Epidermal melanocyte (primary cell): ENCODE measurements at regions not wholly inside any gene's neighbourhood (a gene's known extent, or its start where the extent isn't known, plus 50 kb on each side); places are given as distances from the start of the nearest gene placed in this dataset.

ENCODE experiments used
- DNase-seq: peaks from one replicate; pipeline ENCODE4 v3.0.0; 2011; ENCODE audit warnings: low spot score; ENCODE audit not compliant: insufficient read length

DNA sequence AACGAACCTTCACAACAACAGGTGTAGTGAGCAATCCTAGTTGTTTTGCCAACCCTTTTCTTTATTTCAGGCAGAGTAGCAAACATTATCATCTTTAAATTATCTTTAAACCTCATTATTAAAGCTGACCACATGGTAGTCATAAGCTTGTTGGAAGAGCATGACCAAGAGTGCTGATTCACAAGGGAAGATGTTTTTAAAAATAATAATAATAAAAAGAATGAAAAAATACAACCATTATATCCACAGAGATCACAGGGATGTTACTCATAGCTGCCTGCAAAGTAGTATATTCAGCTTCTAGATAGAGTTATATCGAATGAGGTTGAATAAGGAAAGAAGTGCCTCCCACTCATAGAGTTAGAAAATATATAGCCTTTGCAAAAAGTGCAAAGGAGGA is 101.0 kb upstream of the FLRT2 start:
- DNase-seq: no peak

DNA sequence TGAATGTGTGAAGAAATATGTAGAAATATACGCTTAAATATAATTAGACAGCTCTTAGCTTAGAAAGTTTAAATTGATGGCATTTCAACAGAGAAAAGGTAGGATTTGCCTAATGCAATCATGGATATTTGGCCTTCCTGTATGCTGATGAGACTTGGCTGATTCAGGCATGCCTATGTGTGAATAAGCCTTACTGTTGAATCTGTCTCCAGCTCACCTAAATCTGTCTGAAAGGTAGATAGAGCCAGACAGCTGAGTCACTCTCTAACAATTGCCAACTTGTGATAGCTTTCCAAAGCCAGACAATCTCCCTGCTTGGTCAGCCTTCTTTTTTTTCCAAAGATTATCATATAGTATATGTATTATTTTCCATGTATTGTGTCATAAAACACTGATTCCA is 92.8 kb upstream of the FLRT2 start:
- DNase-seq: no peak

DNA sequence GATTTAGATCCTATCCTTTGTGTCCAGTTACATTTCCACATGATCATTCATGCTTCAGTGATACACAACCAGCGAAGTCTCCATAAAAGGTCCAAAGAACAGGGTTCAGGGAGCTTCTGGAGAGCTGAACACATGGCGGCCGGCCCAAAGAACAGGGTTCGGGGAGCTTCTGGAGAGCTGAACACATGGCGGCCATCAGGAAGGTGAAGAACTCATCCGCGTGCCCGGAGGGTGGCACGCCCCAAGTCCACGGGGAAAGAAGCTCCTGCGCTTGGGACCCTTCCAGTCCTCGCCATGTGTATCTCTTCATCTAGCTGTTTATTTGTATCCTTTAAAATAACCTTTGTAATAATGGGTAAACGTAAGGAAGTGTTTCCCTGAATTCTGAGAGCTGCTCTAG is 91.9 kb upstream of the FLRT2 start:
- DNase-seq: no peak

DNA sequence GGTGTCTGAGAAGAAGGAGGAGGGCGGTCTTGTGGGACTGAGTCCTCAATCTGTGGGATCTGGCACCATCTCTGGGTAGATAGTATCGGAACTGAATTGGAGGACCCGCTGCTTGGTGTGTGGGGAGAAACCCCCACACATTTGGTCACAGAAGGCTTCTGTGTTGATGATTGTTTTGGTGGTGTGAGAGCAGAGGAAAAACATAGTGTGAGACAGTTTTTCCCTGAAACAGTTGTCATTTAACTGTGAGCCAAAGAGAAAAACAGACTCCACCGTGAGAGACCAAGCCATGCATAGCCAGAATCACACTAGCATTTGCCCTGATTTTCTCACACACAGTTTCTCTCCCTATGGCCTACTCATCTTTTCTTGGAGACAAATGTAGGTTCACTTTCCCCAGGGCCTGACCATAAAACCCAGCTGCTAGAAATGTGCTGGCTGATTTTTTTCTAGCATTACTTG is 91.4 kb upstream of the FLRT2 start:
- DNase-seq: no peak

DNA sequence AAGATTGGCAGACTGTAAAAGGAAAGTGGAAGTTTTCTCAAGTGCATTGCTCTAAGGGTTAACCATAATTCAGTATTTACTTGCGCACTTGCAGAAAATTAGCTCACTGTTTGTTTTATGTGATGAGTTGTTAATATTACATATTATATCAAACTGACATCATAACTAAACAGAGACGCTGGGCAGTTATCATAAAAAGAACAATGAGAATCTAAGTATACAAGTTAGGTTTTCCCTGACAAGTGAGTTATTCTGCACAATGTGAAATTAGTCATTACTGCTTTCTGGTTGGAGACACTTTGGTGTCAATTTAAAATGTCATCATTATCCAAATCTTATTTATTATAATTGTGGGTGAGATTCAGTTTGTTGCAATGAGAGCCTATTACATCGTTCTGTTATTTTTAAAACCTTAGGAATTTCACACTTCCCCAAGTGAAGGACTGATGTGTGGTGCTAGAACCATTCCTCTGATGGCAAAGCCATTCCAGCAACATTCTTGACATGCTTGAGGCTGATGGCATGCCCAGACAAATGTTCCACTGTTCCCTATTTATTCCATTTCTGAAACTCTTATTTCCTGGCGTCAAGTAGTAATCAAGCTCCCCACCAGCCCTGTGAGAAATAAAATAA is 90.1 kb upstream of the FLRT2 start:
- DNase-seq: peak; percentile 52

DNA sequence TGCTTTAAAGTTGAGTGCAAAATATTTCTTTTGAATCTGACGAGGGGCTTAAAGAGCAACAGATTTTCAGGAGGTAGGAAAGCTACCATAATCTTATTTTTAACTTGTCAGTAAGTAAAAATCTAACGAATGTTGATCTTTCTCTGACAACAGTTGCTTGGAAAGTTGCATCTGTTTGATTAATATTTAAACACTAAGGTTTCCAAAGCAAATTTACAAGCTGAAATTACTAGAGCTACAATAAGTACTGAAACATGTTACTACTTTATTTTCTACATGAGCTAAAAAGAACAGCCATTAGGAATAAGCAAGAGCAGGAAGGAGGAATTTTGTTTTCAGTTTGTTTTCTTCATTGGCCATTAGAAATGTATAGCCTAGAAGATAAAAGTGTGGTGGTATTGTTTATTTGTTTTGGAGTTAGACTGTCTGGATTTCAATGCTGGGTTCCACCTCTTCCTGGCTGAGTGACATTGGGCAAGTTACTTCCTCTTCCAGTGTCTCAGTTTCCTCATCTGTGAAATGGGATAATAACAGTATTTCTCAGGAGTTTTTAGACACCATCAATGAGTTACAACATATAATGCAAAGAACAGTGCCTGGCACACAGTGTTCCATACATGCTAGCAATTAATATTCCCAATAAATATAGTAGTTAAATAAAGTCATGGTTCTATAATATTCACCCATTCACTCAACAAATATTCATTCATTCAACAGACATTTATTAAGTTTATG is 87.9 kb upstream of the FLRT2 start:
- DNase-seq: no peak

DNA sequence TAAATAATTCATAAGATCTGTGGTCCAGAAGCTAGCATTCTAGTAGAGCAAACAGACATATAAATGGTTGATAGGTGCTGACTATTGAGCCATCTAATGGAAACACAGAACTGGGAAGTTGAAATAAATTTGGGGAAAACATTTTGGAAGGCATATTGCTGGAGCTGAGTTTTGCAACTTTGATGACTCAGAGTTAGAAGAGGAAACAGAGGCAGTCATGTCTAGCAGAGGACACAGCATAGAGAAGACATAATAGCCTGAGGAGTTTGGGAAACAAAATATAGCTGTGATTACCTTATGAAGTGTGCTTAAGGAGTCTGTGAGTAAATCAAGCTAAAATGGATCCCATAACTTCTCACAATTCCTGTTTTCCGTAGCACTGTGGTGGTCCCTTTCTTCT is 86.9 kb upstream of the FLRT2 start:
- no peak for DNase-seq

DNA sequence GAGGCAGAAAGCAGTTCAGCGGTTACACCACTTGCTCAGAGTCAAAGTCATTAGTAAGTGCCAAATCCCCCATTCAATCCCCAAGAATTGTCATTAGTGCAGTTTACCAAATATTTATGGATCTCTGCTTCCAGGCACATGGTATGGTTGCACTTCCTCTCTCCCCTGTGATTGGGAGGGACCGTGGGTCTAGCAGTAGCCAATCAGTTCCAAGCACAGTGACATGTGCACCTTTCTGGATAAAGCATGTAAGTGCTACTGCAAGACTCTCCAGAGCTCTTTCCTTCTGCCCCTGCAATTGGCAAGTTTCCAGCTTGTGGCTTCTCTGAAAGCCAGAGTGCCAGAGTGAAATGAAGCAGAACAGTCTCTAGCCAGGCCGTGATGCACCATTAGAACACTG is 85.3 kb upstream of the FLRT2 start:
- DNase-seq: no peak

DNA sequence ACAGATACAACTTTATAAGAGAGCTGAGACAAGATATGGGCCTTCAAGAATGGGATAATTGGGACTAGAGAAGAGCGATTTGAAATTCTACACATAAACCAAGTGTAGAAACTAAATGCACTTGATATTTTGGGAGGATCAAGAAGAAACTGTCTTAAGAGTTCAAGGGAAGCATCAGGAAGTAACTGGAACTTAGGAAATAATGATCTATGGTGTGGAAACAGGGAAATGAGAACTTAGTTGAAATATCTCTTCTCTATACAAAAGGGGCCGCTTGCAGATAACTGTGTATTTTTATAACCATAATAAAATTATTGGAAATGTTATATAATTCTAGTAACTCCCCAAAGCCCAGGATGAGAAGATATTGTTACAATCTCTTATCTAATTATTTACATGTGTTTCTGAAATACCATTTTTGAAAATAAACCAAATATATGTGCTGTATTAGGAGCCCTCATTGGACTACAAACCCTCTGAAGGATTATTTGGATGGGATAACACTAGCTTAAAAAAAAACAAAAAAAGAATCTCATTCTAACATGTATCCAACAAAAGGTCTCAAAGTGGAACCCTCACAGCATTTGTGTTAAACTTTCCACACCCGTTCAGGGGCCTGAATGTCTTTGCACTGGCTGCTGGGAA is 84.7 kb upstream of the FLRT2 start:
- DNase-seq: no peak

DNA sequence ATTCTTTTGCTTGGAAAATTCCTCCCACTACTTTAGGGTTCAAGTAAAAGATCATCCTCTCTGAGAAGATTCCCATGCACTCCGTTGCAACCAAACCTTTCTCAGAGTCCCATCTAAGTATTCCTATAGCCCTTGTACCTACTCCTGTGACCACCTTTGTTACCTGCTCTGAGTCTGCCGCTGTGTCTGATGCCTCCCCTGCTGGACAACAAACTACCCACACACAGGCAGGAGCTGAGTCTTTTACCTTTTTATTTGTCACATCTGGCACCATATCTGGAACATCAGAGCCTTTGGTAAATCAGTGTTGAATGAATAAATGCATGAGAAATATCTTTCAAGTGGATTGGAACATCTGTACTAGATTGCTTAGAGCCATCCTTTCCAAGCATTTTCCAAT is 82.1 kb upstream of the FLRT2 start:
- no peak for DNase-seq

DNA sequence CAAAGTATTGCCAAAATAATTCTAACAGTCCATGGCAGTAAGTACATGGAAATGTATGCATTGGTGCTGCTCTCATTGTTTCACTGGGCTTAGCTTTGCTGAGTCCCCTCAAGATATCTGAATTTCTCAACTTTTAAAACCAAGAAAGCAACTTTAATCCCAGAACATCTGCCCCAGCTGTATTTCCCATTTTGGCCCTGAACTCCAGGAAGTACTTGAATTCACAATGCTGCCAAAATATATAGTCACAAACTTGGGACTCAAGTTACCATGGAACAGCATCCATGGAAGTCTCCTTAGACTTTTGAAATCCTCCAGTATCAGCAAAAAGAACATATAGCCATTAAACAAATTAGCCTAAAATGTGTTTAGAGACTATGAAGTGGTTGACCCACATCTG is 78.5 kb upstream of the FLRT2 start:
- DNase-seq: no peak

DNA sequence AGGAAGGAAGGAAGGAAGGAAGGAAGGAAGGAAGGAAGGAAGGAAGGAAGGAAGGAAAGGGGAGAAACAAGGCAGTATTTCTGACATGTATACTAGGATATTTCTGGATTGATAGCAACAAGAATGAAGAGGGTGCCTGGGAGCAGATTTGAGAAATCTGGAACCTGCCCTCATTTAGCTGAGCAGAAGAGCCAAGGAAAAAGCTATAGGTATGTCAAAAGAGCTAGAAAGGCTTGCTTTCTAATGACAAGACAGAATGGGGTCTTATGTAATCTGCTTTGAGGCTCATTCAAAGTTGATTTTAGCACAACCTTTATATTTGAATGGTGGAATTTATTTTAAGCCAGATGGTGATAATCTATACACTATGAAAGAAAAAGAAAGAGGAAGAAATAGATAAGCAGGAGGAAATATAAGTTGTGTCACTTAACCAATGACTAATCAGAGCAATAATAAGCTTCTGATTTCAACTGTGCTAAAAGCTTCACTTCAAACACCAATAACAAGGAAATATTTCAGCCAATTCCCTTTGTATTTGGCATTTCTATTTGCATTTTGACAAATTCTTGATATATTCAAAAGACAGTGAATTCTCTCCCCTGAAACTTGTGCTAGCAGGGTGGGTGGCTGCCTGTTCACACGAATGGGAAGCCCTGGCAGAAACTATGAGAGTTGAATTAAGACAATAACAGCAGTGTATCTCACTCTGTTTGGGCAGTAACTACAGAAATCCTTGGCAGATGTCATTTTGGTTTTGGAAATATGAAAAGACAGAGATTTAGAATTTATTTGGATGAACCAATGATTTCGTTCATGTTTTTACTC is 76.3 kb upstream of the FLRT2 start:
- DNase-seq: no peak

DNA sequence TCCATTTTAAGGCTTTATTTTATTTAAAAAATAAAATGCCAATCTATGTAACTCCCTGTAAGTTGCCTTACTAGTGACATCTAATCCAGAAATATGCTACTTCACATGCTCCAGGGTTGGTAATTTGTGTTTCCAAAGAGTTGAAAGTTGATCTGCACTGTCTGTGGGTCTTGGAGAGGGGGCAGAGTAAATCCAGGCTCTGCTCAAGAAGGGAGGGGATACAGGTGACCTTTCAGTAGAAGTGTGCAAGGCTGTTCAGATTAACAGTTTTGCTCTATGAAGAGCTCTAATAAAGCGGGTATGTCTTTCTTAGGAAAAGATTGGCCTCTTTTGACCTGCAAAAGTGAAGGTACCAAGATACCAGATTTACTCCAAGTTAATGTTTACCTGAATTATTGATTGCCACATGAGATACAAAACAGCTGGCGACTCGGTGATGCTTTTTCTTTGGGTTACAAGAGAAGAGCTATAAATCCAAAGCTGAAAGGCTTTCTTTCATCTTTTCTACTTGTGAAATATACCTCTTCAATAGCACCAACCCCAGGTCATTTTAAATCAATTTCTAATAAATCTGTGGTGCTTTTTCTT is 75.6 kb upstream of the FLRT2 start:
- DNase-seq: no peak

DNA sequence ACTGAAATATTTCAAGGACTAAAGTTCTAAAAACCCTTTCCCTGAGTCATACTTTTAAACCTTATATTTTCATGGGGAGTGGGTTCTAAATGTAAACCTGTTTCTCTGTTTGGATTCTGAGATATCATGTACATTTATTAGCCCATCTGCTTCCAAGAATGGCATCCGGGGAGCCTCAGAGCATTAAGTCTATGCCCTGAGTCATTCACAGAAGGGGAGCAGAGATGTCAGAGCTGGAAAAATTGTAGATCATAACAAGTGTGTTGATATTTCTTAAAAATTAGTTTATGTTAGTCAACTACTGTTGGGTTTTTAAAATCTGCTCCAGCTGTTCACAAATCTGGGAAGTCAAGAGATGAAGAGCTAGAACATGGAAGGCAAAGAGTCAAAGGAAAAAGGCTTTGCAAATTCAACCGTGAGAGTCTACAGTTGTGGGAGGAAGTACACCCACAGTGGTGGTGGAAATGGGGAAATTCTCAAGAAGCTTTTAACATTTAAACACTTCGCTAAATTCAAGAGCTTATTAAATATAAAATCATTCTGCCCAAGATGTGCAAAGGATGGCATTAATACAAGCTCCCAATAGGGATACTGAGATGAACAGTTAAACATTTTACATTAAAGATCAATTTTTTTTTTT is 70.5 kb upstream of the FLRT2 start:
- DNase-seq: no peak

DNA sequence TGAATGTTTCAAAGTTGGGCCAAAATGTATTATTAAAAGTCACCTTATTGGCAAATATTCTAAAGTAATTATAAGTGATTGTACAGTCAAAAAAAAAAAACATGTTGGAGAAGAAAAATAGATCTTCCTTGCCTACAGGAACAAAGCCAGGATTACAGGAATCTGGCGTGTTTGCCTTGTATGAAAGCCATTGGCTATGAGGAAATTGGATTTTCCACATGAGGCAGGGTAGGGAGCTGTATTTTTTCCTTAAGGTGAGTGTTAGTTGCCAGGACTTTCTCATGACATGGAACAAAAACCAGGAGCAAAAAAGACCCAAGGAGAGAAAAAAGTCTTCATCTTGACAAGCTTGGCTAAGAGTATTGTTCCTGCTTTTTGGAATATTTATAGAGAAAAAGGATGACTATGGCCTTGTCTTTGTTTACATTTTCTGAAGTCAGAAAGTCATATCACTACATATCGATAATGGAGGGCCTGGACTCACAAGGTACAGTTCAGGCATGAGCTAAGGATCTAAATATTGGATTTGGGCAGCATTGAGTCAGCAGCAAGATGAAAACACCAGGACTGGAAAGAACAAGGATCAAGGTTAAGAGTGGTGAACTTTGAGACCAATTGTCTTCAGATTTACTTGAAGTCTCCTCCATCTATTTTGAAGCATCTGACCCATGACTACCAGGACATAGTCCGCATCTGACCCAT is 68.4 kb upstream of the FLRT2 start:
- no peak for DNase-seq

DNA sequence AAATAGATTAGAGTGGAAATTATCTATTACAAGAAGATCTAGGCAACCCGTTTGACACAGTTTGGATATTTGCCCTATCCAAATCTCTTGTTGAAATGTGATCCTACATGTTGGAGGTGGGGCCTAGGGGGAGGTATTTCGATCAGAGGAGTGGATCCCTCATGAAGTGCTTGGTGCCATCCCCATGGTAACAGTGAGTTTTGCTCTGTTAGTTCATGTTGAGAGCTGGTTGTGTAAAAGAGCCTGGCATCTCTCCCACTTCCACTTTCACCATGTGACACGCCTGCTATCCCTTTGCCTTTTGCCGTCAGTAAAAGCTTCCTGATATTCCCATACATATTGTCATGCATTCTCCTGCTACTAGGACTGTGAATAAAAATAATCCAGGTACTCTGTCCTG is 66.4 kb upstream of the FLRT2 start:
- no peak for DNase-seq

DNA sequence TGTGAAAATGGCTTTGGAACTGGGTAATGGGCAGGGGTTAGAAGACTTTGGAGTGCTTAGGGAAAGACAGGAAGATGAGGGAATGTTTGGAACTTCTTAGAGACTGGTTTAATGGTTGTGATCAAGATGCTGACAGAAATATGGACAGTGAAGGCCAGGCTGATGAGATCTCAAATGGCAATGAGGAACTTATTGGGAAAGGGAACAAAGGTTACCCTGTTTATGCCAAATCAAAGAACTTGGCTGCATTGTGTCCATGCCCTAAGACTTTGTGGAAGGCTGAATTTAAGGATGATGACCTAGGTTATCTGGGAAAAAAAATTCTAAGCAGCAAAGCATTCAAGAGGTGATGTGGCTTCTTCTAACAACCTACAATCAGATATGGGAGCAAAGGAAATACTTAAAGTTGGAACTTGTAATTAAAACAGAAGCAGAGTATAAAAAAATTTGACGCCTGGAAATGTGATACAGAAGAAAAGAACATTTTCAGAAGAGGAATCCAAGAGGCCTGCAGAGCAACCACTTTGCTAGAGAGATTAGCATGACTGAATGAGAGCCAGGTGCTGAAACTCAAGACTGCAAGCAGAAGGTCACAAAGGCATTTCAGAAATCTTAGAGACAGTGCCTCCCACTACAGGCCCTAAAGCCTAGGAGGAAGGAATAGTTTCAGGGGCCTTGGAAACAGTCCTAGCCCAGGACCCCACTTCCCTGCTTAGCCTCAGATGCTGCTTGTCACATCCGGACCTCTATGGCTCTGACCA is 65.6 kb upstream of the FLRT2 start:
- DNase-seq: no peak

DNA sequence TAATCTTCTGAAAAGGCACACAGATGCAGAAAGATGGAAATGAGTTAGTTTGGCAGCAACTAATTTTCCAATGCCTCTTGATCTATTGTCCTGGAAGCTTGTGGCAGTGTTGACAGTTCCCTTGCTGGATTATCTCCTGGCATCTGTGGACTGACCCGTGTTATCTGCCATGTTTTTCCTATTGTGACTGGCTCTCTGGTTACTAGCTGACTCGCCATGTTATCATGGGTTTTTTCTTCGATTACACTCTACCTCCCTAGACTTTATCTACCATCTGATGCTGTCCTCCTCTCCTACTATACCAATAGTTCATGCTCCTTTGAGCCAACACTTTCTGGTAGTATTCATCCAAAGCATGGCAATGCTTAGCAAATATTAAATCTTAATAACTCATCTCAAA is 63.3 kb upstream of the FLRT2 start:
- DNase-seq: no peak

DNA sequence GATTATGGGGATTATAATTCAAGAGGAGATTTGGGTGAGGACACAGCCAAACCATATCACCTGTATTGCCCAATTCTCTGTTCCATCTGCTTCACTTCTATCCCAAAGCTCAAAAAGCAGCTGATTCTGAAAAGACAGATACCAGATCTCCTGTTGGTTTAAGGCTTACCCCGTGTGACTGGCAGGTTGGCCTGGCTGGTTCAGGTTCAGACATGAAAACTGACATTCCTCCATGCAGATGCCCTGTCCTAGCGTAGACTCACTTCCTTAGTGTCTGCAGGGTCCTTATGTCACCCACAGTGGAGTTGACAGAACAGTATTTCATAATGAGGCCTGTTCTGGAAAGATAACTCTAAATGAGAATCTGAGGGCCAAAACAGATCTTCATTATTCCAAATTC is 61.1 kb upstream of the FLRT2 start:
- DNase-seq: no peak

DNA sequence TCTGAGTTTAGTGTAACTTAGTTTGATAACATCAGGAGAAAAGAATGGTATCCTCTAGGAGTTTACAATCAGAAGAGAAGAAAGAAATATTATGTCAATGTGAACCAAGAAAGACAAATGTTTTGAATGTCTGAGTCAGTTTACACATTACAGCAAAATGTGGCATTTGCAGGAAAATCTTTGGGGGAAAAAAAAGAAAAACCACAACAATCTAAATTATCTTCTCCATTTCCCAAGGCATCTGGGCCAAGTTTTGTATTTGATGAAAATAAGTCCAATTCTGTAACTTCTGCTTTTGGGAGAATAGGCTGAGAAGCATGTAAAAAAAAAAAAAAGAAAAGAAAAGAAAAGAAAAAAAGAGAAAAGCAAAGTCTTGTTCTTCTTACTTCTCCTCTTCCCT is 58.8 kb upstream of the FLRT2 start:
- DNase-seq: no peak
